ENCODE measurements at regions not wholly inside any gene's neighbourhood (a gene's known extent, or its start where the extent isn't known, plus 50 kb on each side); places are given as distances from the start of the nearest gene placed in this dataset.

DNA sequence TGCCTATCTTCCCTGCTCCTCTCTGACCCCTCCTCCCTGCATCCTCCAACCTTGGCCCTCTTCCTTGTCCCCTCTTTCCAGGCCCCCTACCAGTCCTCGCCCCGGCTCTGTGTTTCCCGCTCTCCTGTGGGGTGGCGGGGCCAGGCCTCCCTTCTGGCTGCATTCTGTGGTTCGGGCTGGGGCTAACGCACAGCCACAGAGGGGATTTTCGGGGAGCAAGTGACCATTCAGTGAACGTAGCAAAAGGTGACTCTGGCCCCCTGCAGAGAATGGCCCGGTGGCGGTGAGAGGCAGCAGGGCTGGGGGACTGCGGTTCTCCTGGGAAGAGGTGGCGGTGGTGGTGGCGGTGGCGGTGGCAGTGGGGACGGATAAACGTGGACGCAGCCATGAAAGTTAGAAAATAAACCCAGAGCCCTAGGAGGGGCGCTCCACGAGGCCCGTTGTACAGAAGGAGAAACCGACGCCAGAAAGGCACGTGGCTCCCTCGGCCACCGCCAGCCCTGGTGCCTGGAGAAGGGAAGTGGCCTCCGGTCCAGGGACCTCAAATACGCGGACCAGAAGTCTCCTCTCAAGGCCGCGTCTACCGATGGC is 269.6 kb downstream of the ADGRD1 start:
- TF ChIP-seq REST (IDR thresholded peaks at IDR 0.05; ENCODE audit: insufficient replicate concordance, low read depth): no peak
- TF ChIP-seq CTCF (IDR thresholded peaks at IDR 0.05; ENCODE audit: insufficient read depth, low read length): no peak
- no peak for TF ChIP-seq GABPA (IDR thresholded peaks at IDR 0.05; ENCODE audit: low read depth)
